NCI-H2029 treated with DMSO at 0.1 percent for 48 hours (cell line): ENCODE measurements at regions not wholly inside any gene's neighbourhood (a gene's known extent, or its start where the extent isn't known, plus 50 kb on each side); places are given as distances from the start of the nearest gene placed in this dataset.
"Not testable (repeated sequence)": the region's sequence is repeated elsewhere in the genome, so short reads cannot be mapped to it uniquely, and the experiment has no call there.

ENCODE experiments used
- DNase-seq: peaks from one replicate; lab custom pipeline; 2025; lab: John Stamatoyannopoulos, UW

DNA sequence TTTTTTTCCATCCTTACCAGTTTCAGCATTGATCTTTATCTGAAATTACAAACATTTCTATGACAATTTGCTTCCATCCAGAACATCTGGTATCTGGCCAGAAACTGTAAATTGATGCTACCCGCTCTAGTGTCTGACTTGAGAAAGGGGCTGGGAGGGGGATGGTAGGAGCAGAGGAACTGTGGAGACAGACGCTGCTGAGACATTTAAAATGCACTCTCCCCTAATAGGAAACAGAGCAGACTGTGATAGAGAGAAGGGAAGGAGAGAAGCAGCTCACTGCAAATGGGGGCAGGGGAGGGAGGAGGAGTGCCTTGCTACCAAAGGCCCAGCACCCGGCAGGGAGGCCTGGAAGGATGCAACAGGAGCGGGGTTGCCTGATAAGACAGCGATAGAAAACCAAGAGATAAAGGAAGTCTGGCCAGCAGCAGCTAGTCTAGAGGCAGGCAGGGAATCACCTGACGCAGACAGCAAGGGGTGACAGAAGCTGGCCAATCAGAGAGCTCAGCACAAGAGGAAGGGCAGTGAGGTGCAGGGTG lies 195.5 kb upstream of the NFIA start:
- DNase-seq = no peak

GRCh38 chr1:60886090-60886489 lies 196.3 kb upstream of the NFIA start:
- no peak for DNase-seq

DNA sequence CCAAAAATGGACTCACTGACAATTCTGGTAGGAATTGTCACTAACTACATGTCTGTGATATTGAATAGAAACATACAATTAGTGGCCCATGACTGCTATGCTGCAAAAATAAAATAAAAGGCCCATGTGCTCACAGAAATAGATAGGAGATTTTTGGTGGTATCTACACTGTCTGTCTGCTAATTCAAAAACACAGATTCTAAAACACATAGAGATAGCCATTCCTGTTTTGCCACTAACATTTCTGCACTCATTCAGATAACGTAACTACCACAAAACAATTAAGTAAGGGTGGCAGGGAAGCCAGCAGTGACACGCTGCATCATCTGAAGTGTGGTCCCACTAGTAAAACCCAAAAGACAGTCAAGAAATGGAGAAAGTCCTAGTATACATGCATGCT lies 202.2 kb upstream of the NFIA start:
- DNase-seq = no peak

DNA sequence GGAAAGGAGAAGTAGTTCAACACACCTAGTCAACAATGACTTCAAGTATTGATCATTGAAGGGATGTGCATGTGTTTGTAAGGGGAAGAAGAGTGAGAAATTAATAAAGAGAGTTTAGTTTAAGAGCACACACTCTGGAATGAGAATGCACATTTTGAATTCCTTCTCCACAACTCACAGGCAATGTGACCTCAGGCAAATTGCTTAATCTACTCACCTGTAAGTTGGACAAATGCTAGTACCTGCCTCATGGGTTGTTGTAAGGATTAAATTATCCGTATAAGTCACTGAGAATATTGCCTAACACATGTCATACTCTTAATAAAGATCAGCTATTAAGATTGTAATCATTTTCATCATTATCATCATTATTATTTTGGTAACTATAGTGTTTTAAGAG lies 204.0 kb upstream of the NFIA start:
- DNase-seq = no peak

DNA sequence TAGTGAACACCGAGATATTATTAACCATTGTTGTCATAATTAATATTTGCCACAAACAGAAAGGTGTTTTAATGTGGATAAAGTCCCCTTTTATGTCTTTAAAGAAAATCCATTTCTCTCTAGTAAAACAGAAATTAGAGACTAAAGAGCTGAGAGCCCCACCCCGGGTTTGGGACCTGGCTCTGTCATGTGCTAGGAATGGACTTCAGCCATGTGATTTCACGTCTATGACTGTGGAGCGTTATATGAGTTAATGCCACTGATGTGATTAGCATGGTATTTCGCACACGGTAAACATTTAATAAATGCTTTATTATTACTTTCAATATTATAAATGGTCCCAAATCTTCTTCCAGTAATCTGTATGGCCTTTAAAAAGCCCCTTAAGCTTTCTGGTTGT lies 205.0 kb upstream of the NFIA start:
- no peak for DNase-seq

DNA sequence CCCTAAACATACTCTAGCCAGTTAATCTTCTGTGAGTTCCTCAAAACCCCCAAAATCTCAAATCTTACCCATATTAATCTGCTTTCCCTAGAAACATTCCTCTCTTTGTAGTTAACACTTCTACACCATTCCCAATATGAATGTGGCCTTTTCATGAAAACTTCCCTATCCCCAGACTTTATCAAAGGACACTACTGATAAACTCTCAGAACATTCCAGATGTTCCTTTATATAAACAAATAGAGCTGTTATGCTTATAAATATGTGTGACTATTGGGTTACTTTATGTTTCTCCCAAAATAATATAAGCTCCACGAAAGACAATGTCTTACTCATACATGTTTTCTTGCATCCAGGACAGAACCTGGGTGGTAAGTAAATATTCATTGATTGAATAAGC lies 205.4 kb upstream of the NFIA start:
- no peak for DNase-seq

DNA sequence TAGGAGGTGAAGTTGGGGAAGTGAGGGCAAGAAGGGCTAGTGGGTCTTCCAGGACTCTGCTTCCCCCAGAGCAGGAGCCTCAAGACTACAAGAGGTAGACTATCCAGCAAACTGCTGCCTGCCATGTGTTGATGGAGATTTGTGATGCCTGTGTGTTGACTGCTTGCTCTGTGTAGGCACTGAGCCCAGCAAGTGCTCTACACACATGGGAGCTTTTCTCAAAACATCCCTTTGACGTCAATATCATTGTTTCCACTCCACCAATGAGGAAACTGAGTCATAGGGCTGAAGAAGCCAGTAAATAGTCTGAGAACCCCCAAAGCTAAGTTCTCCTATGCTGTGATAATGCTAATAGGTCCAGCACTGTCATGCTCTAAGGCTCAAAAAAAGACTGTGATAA lies 207.2 kb upstream of the NFIA start:
- no peak for DNase-seq

DNA sequence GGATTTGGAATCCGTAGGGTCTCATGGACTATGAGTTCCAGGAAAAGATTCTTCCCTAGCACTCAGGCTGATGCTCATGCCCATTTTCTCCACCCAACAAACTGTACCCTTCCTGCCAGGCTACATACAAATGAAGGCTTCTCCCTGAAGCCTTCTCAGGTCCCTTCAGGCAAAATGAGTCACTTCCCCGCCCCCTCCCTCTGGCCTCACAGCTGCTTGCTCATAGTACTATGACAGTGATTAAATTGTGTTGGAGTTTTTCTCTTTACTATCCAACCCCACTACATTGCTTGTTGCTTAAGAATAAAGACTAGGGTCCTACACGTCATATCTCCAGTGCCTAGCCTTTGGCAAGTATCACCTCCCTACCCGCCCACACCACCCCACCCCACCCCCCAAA lies 207.6 kb upstream of the NFIA start:
- no peak for DNase-seq

DNA sequence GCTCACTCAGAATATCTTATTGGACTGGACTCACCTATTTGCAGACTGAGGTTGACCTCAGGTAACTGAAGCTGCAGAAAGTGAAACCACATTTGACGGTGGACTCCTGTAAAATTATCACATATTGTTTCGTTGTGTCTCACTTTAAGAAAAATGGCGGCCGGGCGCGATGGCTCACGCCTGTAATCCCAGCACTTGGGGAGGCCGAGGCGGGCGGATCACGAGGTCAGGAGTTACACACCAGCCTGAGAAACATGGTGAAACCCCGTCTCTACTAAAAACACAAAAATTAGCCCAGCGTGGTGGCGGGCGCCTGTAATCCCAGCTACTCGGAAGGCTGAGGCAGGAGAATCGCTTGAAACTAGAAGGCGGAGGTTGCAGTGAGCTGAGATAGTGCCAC lies 209.0 kb upstream of the NFIA start:
- DNase-seq = not testable (repeated sequence)

GRCh38 chr1:60872426-60873054 lies 209.8 kb upstream of the NFIA start:
- no peak for DNase-seq

DNA sequence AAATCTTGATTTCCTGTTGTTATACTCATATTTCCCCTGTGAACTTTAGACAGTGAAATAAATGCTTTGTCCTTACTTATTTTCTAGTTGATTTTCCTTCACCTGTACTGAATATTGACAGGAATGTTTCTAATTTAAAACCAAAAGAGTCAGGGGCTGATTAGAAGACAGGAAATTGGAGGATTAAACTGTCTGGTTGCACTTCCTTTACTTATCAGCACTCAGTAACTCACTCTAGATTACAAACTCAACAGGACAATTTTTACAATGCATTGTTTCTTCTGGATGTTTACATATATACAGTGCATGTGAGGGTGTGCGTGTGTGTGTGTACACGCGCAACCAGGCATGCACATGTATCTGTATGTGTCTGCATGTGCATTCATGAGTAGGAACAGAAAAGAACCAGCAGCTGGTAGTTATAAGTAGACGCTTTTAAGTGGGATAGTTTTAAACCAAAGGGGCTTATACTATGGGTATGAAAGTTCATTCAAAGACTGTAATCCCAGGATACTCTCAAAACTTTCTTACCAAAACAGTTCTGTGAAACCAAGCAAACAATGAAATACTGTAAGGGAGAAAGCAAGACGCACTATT lies 212.0 kb upstream of the NFIA start:
- DNase-seq = no peak

GRCh38 chr1:60868901-60869663 lies 213.3 kb upstream of the NFIA start:
- DNase-seq = no peak

DNA sequence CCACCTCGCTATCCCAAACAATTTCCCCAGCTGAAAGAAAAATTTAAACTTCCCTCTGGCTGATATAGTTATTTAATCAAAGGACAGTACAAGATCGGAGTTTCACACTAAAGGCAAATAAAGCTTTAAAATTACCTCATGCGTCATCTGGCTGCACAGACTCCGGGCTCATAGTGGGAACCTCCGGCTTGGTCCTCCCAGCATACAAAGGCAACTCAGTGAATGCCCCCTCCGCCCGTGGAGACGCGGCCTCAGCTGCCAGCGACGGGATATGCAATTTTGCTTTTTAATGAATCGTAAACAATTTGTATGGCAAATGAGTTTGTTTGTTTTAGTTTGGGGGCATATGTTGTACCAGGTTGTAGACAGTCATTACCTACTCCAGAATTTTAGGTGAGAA lies 214.6 kb upstream of the NFIA start:
- DNase-seq = no peak

DNA sequence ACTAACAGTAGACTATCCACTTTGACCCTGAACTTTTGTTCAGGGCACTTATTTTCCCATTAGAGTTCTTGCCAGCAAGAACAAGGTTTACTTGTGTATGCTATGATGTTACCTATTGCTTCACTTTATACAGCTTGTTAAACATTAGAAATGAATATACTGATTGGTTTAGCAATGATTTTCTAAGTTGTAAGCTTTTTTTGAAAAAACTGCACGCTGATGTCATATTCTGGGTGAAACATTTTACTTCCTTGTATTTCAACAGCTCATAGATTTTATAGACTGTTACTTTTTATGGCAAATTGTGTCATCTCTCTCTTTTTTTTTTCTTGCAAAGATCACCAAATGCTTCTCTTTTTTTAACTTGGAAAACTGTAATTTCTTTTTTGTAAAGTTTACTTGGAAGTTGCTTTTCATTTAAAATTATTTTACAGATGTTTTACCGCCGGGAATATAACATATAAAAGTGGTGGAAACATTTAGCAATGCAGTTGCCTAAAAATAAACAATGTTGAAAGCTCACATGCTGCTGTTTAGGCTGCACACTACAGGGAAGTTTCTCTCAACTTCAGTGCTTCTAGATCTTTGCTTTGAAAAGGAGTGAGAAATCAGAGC lies 215.3 kb upstream of the NFIA start:
- no peak for DNase-seq

DNA sequence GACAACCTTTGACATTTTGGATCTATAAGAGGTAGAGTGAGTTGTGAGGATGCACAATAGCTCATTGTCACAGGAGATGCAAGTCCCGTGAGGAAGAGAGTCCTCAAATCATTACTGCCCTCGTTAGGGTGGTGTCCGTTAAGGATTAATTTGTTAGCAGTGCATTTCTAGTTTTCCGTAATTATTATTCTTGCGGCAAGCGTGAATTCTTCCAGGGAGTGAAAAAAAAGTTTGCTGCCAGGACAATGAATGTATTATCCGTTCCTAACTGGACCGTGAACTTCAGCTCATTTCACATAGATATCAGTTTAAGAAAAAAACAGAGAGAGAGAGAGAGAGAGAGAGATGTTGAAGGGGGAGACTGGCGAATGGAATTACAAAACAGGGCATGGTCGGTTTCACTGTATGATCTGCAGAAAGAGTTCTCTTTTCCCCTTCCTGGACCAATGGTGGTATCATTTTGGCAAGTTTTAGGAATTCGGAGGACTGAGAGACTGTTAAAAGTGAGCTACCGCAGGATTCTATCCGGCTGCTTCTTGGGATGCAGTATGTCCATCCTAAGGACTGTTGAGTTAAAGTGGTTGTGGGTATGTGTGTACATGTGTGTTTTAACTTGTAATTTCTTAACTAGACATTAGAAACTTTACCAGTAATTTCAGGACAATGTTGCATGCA lies 216.0 kb upstream of the NFIA start:
- DNase-seq = no peak

DNA sequence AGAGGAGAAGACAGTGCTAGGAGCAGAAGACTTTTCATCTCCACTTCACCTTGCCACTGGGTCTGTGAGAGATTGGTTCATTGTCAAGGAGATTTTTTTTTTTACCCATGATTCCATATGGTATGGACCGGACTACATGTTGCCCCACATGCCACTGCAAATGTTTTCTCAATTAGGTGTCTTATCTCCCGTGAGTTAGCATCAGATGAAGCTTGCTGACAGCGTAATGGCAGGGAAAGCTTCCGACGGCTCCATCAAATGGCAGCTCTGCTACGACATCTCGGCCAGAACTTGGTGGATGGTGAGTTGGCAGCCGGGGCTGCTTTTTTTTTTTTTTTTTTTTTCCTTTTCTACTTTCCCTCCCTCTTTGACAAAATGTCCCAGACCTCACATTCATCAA lies 217.2 kb upstream of the NFIA start:
- DNase-seq = no peak

- DNase-seq = no peak
Observed at GRCh38 chr1:60864722-60865121, 217.6 kb upstream of the NFIA start.

GRCh38 chr1:60863131-60863530 lies 219.2 kb upstream of the NFIA start:
- no peak for DNase-seq

DNA sequence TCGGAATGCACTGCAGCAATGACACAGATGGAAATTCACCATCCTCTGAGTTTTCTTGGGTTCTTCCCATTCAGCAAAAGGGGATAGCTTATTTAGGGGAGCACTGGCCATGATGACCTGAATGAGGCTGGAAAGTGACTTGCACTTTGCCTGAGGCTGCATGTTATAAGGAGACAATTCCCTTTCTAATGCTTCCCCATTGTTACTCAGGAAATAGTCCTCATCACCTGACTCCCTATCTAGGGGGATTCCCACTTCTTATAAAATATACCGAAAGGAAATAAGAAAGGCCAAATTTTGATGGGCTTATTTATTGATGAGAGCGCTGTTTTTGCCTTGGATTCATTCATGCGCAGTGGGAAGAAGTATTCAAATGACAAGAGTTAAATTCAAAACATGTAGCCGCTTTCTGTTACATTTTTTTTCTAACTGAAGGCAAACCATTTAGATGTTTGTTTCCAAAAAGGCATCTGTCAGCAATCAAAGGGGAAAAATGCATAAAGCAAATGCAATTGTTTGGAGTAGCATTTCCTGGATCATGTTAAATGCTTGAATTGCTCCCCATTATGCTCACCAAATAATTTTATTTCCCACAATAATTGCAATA lies 220.3 kb upstream of the NFIA start:
- DNase-seq = no peak

GRCh38 chr1:60859111-60859510 lies 223.2 kb upstream of the NFIA start:
- DNase-seq = no peak

- DNase-seq = no peak
Observed at GRCh38 chr1:60857851-60858250, 224.5 kb upstream of the NFIA start.

GRCh38 chr1:60850084-60850483 lies 232.3 kb upstream of the NFIA start:
- no peak for DNase-seq
